DND-41 (cell line): ENCODE measurements at regions not wholly inside any gene's neighbourhood (a gene's known extent, or its start where the extent isn't known, plus 50 kb on each side); places are given as distances from the start of the nearest gene placed in this dataset.

Source experiments
- CTCF ChIP-seq: IDR thresholded peaks from 2 replicates; pipeline ENCODE4 v1.5.1; 2012; ENCODE audit warnings: borderline replicate concordance, low read length, moderate library complexity, mild to moderate bottlenecking; ENCODE audit not compliant: poor library complexity, severe bottlenecking; ENCODE audit errors: extremely low read depth
- EZH2 ChIP-seq: IDR thresholded peaks from 3 replicates; pipeline ENCODE4 v1.6.1; 2012; ENCODE audit warnings: borderline replicate concordance, low read depth, mild to moderate bottlenecking, moderate library complexity, low read length, inconsistent platforms; ENCODE audit not compliant: severe bottlenecking

GRCh38 chr2:155871940-155872339, 460.6 kb downstream of the NR4A2 start:
- TF ChIP-seq EZH2 (no peak), CTCF (no peak)
